ENCODE measurements at regions not wholly inside any gene's neighbourhood (a gene's known extent, or its start where the extent isn't known, plus 50 kb on each side); places are given as distances from the start of the nearest gene placed in this dataset.
"Not testable (repeated sequence)": the region's sequence is repeated elsewhere in the genome, so short reads cannot be mapped to it uniquely, and the experiment has no call there.

DNA sequence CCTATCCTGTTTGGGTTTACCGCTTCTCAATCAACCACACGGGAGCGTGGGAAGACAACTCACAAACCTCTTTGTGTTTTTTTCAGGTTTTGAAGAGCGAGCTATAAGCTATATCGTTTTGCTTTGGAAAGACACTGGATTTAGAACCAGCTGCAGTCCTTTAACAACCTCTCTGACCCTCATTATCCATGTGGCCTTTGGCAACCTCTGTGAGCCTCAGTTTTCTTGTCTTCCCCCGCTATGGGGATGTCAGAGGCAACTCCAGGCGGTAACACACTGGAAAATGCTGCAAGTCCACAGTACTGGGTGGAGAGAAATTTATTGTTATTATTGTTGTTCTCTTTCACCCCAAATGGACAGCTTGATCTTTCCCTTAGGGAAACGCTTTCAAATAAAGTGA lies 100.0 kb downstream of the ETS2 start:
- no peak for DNase-seq

DNA sequence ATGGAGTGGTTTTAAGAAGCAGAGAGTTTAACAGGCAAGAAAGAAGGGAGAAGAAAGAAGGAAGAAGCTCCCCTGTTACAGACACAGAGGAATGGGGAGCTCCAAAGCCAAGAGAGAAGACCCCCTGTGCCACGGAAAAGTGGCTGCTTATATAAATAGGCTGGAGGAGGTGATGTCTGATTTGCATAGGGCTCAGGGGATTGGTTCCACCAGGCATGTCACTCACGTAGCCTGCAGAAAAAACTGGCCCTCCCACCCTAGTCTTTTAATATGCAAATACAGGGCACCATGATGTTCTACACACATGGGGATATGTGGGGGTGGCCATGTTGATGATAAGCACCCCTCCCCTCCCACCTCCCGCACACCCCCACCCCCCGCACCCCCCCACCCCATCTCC lies 99.6 kb downstream of the ETS2 start:
- DNase-seq: no peak

DNA sequence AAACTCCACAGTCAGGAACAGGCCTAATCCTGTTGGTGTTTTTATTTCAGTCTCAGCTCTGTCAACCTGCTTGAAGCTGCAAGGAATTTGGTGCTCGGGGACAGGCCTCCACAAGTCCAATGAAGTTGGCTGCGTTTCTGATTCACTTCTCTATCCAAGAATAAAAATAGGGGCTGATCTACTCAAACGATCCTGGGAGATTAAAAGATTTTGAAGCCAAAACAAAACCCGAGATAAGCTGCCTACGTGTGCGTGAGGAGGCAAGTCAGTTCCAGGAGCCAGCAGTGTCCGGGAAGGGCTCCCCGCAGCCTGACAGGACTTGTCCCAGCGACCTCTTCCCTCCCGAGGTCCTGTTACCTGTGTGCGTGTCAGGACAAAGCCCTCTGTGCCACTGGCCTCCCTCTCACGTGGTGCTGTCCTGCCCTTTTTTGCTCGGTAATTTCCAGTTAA lies 98.0 kb downstream of the ETS2 start:
- DNase-seq: no peak

DNA sequence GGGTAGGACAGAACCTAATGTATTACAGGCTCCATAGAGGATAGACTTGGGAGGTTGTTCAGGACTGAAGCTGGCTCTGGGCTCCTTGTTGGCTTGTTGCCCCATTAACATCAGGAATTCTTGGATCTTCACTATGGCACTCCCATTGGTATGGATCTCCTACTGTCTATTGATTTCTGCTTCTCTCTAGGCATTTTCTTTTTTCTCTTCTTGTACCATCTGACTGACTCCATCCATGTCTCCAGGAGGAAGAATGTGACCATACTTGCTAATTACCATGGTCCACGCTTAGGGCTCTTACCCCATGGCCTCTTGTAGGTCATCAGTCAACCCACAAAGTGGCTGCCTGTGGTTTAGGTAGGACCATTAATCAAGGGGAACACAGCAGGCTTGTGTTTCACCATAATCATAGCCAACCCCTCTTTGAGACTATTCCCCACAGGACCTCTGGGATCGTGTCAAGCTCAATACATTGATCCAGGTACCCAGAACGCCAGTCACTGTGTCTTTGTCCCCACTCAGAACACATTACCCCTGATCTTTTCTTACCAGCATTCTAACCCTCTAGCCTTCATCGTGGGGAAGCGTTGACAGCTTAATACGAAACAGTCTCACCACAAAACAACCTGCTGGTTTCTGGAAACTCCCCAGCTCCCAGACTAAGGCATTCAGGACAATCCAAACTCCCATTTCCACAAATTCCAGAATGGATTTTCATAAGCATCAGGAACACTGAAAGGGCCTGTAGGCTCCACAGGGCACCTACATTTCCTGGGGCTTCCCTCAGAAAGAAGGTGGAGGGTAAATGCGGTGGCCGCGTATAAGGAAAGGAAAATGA lies 97.1 kb downstream of the ETS2 start:
- no peak for DNase-seq

DNA sequence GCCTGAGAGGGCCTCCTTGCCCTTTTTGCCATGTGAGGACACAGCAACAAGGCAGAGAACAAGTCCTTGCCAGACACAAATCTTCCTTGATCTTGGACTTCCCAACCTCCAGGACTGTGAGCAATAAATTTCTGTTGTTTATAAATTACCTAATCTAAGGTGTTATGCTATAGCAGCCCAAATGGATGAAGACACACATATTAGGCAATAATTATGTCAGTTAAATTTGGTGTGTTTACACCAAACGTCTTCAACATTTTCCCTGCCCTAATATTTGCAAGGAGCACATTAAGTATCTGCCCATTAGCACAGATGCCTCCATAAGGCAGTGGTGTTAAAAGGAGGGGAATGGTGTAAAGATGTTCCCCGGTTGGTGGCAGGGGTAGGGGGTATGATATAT lies 94.8 kb downstream of the ETS2 start:
- DNase-seq: no peak

DNA sequence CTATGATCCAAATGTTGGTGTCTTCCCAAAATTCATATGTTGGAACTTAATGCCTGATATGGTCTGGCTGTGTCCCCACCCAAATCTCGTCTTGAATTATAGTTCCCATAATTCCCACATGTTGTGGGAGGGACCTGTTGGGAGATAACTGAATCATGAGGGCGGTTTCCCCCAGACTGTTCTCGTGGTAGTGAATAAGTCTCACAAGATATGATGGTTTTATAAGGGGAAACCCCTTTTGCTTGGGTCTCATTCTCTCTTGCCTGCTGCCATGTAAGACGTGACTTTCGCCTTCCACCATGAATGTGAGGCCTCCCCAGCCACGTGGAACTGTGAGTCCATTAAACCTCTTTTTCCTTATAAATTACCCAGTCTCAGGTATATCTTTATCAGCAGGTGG lies 94.3 kb downstream of the ETS2 start:
- DNase-seq: not testable (repeated sequence)

DNA sequence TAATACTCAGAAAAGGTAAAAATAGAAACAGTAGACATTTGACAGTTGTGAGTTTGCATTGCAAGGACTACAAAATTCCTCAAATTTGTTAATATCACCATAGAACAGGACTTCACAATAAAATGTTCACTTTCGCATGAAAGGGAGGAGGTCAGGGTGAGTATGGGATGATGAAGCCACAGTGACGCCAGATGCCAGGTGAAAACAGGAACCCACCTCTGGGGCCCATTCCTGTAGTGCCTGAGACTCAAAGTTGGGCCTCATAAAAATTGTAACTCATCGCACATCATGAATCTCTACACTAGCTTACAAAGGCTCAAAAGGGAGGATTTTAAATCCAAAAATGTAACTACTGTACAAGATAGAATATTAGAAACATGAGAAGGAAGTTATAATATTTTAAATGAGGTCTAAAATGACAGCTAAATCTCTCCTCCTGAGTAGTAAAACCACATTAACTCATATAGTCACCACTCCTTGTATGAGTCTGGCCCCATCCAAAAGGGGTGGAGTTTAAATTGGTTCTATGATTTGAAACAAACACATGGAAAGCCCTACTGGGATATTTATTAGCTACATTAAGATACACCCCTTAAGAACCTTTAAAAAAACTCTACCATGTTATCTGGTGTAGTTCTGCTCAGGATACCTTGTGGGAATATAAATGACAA lies 93.7 kb downstream of the ETS2 start:
- DNase-seq: no peak

DNA sequence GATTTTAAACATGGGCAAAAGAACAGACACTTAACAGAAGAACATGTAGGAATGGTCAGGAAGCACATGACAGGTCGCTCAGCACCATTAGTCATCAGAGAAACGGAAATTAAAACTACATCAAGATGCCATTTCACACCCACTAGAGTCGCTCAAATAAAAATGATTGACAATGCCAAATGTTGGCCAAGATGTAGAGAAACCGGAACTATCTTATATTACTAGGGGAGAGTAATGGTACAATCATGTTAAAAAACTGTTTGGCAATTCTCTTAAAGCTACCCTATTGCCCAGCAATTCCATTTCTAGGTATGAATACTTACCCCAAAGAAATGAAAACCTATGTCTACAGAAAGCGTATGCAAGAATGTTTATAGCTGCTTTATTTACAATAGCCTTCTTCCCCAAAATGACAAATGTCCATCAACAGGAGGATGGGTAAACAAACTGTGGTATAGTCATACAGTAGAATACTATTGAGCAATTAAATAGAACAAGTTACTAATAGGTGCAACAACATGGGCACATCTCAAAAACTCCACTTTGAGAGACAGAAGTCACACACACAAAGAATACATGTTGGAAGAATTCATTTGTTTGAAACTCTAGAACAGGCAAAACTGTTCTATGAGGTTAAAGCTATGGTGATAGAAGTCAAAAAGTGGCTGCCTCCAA lies 92.8 kb downstream of the ETS2 start:
- no peak for DNase-seq

DNA sequence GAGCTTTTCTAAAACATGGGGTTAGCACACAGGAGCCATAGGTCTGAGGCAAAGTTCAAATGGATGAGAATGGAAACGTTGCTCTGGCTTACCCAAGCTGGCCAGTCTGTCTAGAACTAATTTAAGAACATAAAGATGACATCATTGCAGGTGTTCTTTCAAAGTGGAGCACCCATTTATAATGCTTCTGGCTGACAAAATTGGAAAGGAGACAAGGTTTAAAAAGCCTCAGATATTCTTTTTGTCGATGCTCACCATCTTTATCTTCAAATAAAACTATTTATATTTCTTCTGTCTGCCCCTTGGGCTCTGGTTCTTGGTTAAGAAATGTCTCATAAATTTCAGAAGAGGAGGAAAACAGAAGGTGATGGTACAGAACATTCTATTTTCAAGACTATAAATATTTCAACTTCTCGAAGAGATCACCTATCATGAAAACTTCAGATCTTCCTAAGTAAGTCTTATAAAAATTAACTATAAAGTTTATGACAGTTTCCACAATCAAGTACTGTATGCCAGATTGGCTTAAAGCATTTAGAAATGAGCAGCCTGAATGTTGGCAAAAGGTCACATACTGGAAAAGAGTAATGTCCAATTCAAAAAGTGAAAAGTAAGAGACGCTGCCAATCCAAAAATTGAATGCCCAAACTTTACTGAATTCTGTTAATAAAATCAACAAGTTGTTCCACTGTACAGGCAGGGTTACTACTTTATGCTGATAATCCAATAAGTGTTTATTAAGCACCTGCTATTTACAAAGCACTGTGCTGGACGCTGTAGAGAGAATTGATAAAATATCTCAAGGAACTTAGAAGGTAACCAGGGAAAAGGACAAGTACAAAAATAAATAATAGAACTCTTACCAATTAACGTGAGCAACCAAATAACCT lies 92.0 kb downstream of the ETS2 start:
- DNase-seq: no peak

DNA sequence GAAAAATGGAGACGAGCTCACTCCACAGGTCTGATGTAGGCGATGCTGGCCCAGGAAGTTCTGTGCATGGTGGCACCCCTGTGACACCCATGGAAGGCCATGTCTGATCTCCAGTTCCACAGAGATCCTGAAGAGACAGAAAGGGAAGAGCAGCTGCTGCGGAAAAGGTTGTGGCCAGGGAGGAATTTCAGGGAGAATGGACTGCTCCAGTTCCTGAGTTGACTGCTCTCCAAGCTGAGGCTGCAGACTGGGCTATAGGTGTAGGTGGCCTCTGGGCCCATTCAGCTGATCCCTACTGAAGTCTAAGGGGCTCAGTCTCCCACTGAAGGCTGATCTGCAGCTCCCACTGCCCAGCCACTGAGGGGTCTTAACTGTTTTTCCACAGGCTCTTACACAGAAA lies 89.2 kb downstream of the ETS2 start:
- DNase-seq: no peak

DNA sequence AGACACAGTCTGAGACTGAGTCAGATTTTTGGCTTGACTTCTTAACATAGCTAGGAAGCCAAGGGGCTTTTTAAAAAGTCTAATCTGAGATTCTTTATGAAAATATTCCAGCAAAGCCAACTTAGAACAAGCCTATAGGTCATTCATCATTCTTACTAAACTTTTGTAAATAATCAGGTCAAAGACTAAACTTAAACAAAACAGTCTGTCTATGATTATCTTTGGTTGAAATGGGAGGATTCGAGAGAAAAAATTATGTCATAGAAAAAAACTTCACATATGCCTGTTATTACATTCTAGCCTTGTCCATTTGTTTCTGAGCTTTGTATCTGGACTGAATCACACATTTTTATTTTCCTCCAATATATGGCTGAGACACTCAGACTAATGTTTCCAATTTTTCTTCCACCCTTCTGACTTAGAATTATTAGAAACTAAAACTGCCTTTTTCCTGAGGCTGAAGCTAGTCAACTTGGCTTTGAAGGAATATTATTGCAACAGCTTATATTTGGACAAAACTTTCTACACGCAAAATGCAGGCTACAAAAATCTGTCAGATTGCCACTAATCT lies 83.3 kb downstream of the ETS2 start:
- no peak for DNase-seq

DNA sequence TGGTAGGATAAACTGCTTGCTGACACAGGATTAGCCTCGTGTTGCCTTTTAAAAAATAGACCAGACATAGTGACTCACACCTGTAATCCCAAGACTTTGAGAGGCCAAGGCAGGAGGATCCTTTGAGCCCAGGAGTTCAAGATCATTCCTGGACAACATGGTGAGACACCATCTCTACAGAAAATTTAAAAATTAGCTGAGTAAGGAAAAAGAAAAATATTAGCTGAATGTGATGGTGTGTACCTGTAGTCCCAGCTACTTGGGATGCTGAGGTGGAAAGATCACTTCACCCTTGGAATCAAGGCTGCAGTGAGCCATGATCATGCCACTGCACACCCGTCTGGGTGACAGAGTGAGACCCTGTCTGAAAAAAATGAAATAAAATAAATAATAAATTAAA lies 82.0 kb downstream of the ETS2 start:
- no peak for DNase-seq

DNA sequence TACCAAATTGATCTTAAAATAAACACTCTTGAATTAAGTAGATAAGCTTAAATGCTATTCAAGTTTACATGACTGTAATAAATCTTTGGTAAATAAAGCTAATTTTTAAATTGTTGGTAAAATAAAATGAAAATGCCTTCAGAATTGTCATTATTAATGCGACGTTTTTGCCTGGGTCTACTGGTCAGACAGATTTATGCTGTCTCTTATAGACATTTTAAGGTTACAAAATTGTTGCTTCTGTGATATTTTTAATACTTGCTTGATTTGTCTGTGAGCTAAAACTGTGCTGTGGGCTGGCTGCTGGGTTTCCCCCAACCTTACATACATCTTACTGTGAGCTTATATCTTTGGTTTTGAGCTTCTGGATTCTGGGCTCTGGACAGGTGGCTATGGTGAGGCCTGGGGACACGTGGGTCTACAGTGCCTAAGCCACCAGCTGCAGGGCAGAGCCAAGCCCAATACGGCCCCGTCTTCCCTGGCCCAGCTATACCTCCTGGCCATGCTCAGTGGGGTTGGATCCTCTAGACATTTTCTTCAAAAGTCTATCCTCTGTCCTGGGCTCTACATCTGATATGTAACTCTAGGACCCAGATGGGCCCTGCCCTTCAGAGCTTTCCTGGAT lies 81.4 kb downstream of the ETS2 start:
- no peak for DNase-seq

DNA sequence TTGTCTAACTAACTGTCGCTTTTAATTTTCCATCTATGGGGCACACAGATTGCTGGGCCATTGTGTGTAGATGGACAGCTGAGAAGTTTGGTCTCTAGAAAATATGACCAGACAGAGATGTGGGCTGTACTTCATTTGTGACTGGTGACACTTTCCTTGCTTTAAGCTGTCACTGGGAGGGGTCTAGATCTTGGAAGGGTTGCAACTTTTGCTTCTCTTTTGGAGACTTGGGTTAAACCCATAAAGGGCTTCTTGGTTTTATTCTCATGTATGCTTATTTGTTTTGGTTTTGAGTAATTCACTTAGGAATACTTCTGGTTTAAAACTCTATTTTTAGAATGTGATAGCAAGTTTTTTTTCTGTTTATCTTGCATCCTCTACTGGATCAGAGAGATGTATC lies 80.2 kb downstream of the ETS2 start:
- DNase-seq: no peak

DNA sequence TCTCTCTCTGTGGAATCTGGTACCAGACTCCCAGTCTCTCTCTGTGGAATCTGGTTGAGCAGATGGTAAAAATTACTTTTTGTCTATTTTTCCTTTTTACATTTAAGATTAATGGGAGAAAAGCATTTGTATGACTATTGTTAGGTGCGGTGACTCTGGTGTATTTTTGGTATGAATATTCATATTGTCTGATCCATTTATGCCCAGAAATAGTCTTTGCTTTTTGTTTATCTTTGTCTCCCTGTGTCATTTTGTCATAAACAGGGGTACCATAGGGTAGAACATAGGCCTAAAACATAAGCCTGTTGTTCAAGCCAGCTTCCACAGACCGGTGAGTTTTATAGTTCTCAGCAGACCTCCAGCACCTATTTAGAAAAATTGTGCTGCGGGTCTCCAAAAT lies 78.7 kb downstream of the ETS2 start:
- no peak for DNase-seq

DNA sequence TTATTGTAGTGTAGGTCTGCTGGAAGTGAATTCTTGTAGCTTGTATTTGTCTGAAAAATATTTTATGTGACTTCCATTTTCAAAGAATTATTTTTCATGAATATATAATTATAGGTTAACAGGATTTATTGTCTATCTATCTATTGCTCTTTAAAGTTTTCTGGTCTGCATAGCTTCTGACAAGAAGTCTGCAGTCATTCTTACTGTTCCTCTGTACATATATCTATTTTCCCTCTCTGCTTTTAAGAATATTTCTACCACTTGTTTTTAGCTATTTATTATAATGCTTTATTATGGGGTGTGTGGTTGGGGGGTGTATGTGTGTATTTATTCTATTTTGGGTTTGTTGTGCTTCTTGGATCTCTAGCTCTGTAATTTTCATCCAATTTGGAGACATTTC lies 77.4 kb downstream of the ETS2 start:
- no peak for DNase-seq

DNA sequence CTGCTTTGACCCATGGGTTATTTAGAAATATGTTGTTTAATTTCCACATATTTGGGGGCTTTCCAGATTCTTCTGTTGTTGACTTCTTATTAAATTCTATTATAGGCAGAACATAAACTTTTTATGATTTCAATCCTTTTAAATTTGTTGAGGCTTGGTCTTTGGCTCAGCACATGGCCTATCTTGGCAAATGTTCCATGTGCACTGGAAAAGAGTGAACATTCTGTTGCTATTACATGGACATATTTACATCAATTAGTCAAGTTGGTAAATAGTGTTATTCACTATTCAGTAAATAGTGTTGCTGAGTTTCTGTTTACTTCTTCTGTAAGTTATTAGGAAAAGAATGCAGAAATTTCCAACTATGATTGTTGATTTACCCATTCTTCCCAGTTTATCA lies 75.4 kb downstream of the ETS2 start:
- DNase-seq: no peak

DNA sequence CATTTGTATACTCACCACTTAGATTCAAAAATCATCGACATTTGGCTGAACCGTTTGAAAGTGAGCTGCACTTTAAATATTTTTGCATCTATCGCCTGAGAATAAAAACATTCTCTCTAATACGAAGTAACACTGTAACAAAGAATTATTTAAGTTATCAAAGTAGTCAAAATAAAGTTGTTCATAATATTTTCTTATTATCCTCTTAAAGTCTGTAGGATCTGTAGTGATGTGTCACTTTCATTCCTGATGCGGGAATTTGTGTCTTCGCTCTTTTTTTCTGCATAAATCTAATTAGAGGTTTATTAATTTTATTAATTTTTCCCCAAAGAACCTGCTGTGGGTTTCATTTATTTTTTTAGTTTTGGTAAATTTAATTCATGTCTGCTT lies 74.8 kb downstream of the ETS2 start:
- no peak for DNase-seq

DNA sequence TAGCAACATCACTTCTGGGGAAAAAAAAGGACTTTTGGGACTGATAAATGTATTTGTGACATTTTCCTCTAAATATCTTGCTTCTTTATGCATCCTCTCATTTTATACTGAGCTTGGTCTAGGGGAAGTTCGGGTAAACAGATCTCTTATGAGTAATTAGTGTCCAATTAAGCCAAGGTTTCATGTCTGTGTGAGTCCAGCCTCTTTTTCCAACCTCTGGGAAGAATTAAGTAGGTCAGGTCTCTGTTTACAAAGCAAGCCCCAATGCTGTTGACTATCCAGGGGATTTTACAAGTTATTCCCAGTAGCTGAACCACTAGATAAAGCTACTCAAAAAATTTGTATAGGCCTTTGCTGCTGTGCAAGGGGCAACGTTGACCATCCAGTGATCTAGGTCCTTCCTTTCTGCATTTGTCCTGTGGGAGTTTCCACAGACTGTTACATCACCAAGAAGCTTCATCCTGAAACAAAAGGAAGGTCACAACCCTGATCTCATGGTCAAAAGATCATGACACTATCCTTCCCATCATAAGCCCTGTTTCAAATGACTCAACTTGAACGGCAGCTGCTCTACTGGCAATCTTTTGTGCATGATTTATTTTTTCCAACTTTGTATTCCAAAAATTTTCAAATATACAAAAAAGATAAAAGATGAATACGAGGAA lies 74.3 kb downstream of the ETS2 start:
- DNase-seq: no peak

DNA sequence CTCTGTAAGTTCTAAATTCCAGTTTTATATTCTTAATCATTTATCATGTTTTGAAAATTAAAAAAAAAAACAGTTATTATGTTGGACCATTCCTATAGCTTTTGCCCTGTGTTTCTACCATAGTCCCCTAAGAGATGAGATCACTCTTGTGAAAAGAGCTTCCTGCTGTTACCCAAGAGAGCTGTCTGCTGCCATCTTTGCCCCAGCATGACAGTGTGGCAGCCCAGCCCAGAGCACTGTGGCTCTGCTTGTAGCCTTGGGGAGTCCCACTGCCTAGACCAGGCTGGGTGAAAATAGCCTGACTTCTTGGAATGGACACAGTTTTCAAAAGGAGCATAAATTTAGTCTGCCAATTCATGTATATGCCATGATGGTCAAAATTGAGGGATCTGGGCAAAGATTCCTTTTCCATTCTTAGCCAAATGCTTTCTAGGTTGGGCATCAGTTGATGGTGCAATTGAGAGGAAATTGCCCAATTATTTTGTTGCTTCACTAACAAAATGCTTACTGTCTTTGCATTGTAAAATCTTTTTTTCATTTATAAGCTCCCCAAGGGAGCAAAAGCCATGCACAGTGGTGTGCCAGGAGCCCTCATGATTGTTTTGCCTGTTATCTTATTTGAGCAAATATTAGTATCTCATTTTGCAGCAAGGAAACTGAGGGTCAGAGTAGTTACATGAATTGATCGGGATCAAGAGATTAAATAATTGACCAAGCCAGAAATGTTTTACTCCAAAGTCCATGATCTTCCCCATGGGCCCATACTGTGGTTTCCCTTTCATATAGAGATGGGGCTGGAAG lies 72.8 kb downstream of the ETS2 start:
- no peak for DNase-seq

Data from stimulated activated CD4-positive, alpha-beta T cell treated with anti-CD3 and anti-CD28 coated beads, Interleukin-2, amount 100 ng/mL, for 24 hours (primary cell).